Endothelial cell of umbilical vein (primary cell): ENCODE measurements at regions not wholly inside any gene's neighbourhood (a gene's known extent, or its start where the extent isn't known, plus 50 kb on each side); places are given as distances from the start of the nearest gene placed in this dataset.

Experiments
- BruUV-seq: library from RNA; stranded (reverse); fragments of 400-500 nt; replicated peaks from 2 replicates; lab custom pipeline; 2021; lab: Mats Ljungman, UMichigan
- CTCF ChIA-PET: fragments of 300-600, 350-600 bp; sonication (Branson Sonifier 250); formaldehyde crosslinking; loops from one replicate; lab custom pipeline; 2021; ENCODE audit warnings: antibody characterized with exemption, inconsistent platforms; lab: Charles Lee
- POLR2A ChIA-PET: fragments of 300-600, 350-600 bp; sonication (Branson Sonifier 250); formaldehyde crosslinking; loops from one replicate; lab custom pipeline; 2021; ENCODE audit warnings: antibody characterized with exemption, inconsistent platforms; lab: Charles Lee
- DNase-seq: peaks from one replicate; pipeline ENCODE4 v3.0.0-alpha.2; 2011; ENCODE audit warnings: low read depth, low spot score
- FAIRE-seq: peaks from 2 replicates; lab custom pipeline; 2011; peaks lifted over from hg19 to GRCh38; lab: Jason Lieb, UNC
- H2AFZ ChIP-seq: 2 replicates; pipeline ENCODE4 v1.6.0; 2012; ENCODE audit warnings: low read depth, low read length, control low read depth, inconsistent platforms
- H3K27ac ChIP-seq: 2 replicates; pipeline ENCODE4 v1.5.1; 2011; ENCODE audit warnings: low read depth, mild to moderate bottlenecking, control low read depth, low read length, moderate library complexity; ENCODE audit not compliant: insufficient read depth
- H3K27me3 ChIP-seq, 2 experiments: 2 replicates each; pipeline versions ENCODE4 v1.6.0 to v1.6.1; 2011; ENCODE audit warnings: low read length in 2 of 2, mixed read lengths in 1 of 2; ENCODE audit not compliant: control insufficient read depth in 2 of 2, insufficient read depth in 2 of 2
- H3K36me3 ChIP-seq, 2 experiments: 2 replicates in 1 of 2; 3 replicates in 1 of 2; pipeline ENCODE4 v1.5.1; 2011; ENCODE audit warnings: low read length in 2 of 2, mild to moderate bottlenecking in 1 of 2, moderate library complexity in 1 of 2; ENCODE audit not compliant: control insufficient read depth in 2 of 2, insufficient read depth in 2 of 2; ENCODE audit errors: extremely low read depth in 1 of 2
- H3K4me1 ChIP-seq: 3 replicates; pipeline ENCODE4 v1.5.1; 2011; ENCODE audit warnings: mild to moderate bottlenecking, low read length; ENCODE audit not compliant: control insufficient read depth, insufficient read depth; ENCODE audit errors: extremely low read depth
- H3K4me2 ChIP-seq: 2 replicates; pipeline ENCODE4 v1.6.1; 2011; ENCODE audit warnings: low read length, control low read depth, mixed read lengths; ENCODE audit not compliant: insufficient read depth
- H3K4me3 ChIP-seq, 3 experiments: fragments of 200-600 bp in 1 of 3; sonication (generic), shearing (Covaris generic) in 1 of 3; replicated peaks in 1 of 3; 2 replicates each; pipeline ENCODE4 v1.5.1; 2011 to 2016; ENCODE audit warnings: control low read depth in 3 of 3, low read length in 3 of 3, mild to moderate bottlenecking in 2 of 3, inconsistent platforms in 1 of 3, low read depth in 1 of 3, moderate library complexity in 1 of 3; ENCODE audit not compliant: insufficient read depth in 1 of 3
- H3K79me2 ChIP-seq: 2 replicates; pipeline ENCODE4 v1.6.0; 2012; ENCODE audit warnings: low read length, inconsistent platforms; ENCODE audit not compliant: control insufficient read depth, insufficient read depth
- H3K9ac ChIP-seq: replicated peaks from 2 replicates; pipeline ENCODE3; 2011; ENCODE audit warnings: low read length, control low read depth; ENCODE audit not compliant: insufficient read depth; ENCODE audit errors: extremely low read depth
- H3K9me1 ChIP-seq: replicated peaks from 3 replicates; pipeline ENCODE4 v1.6.0; 2011; ENCODE audit warnings: mild to moderate bottlenecking, low read length; ENCODE audit not compliant: control insufficient read depth, insufficient read depth; ENCODE audit errors: extremely low read depth
- H3K9me3 ChIP-seq: replicated peaks from 2 replicates; pipeline ENCODE4 v1.5.1; 2012; ENCODE audit warnings: low read length, inconsistent platforms; ENCODE audit not compliant: control insufficient read depth, insufficient read depth
- H4K20me1 ChIP-seq: replicated peaks from 2 replicates; pipeline ENCODE3; 2011; ENCODE audit warnings: mild to moderate bottlenecking, low read length; ENCODE audit not compliant: control insufficient read depth, insufficient read depth; ENCODE audit errors: extremely low read depth
- GATA2 ChIP-seq: IDR thresholded peaks from 2 replicates; pipeline ENCODE4 v1.7.0; 2011; ENCODE audit warnings: low read depth, mild to moderate bottlenecking, moderate library complexity, mixed read lengths, low read length; ENCODE audit not compliant: insufficient read length, insufficient read depth
- POLR2A ChIP-seq: IDR thresholded peaks from 2 replicates; pipeline ENCODE4 v1.6.1; 2012; ENCODE audit warnings: low read depth, mild to moderate bottlenecking, control low read depth, low read length
- dilution Hi-C: fragments of 300-500 bp; cut with MboI; formaldehyde crosslinking; loops from one replicate; pipeline ENCODE4 v1.15.0; 2019; ENCODE audit warnings: low sequenced_read_pairs; ENCODE audit not compliant: extremely low pct_ligation_motif_present
- intact Hi-C: fragments of 100-400 bp; cut with micrococcal nuclease; formaldehyde crosslinking; loops from one replicate; pipeline ENCODE4 v1.10.0; 2022
- TF ChIP-seq, protein P1 (sequence below), 2 donors: IDR thresholded peaks; 1 replicate in 1 of 2; 2 replicates in 1 of 2; pipeline ENCODE4 v1.5.1; 2011; ENCODE audit warnings: low read length in 2 of 2, mild to moderate bottlenecking in 2 of 2, moderate library complexity in 2 of 2, control low read depth in 1 of 2, inconsistent platforms in 1 of 2, low read depth in 1 of 2; ENCODE audit not compliant: insufficient read depth in 1 of 2; ENCODE audit errors: extremely low read depth in 1 of 2

DNA sequence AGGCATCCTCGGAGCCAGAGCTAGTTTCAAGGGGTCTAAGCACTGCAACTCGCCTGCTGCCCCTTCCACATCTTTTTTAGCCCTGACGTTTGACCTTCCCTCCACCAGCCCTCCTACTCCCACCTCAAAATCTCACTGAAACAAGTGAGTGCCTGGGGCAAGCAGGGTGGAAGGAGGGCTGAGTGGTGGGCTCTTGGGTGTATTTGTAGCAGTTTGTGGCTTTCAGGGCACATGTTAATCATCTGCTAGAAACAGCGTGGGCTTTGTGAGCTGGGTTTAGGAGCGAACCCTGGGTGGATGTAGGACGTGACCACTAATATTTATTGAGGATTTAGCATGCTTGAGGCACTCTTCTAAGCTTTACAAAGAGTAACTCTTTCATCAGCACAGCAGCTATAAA, 390.3 kb downstream of the GRIN2B start:
- DNase-seq = no peak
- Histone ChIP-seq H3K4me1 (no peaks in the 10 kb centered on the region), H3K79me2 (no peaks in the 10 kb centered on the region), H3K9ac (no peak overlapping the region), H3K4me2 (no peak overlapping the region), H3K9me1 (no peaks in the 10 kb centered on the region), H3K27ac (no peak overlapping the region), H2AFZ (no peak overlapping the region), H3K9me3 (no peaks in the 10 kb centered on the region), H4K20me1 (no peaks in the 10 kb centered on the region), H3K27me3 (no peaks in the 10 kb centered on the region), H3K36me3 (no peaks in the 10 kb centered on the region), H3K4me3 (no peak overlapping the region)
- ChIA-PET CTCF (no interaction called here), POLR2A (no interaction called here)
- intact Hi-C loops = no loop called here
- BruUV-seq = no TSS peak
- TF ChIP-seq POLR2A (no peak), GATA2 (no peak)
- dilution Hi-C loops = no loop called here
- no peak for FAIRE-seq

DNA sequence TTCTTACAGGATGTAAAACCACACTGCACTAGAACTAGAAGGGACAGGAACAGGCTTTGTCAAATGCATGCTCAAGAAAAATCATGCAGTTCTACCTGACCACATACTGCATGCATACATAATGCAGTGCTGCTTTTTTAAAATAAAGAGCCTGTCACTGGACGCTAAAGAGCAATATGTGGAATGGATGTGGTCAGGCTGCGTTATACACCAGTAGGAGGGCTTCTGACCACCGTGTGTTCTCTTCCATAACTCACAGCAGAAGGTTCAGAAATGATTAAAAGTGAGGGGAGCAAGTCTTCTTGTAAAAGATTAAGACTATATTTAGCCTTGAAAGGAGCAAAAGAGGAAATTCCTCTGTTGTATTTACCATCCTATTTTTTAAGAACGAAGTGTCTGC, 392.0 kb downstream of the EMP1 start:
- CTCF ChIA-PET = no interaction called here
- Histone ChIP-seq H3K9ac (no peak overlapping the region), H3K4me2 (no peak overlapping the region), H3K27me3 (no peaks in the 10 kb centered on the region), H4K20me1 (no peaks in the 10 kb centered on the region), H3K36me3 (no peaks in the 10 kb centered on the region), H2AFZ (no peak overlapping the region), H3K4me3 (no peak overlapping the region), H3K9me1 (no peaks in the 10 kb centered on the region), H3K27ac (no peak overlapping the region), H3K79me2 (no peaks in the 10 kb centered on the region), H3K4me1 (no peaks in the 10 kb centered on the region), H3K9me3 (no peaks in the 10 kb centered on the region)
- POLR2A ChIA-PET = no interaction called here
- dilution Hi-C loops (no loop called here), intact Hi-C loops (no loop called here)
- TF ChIP-seq, protein P1, sequence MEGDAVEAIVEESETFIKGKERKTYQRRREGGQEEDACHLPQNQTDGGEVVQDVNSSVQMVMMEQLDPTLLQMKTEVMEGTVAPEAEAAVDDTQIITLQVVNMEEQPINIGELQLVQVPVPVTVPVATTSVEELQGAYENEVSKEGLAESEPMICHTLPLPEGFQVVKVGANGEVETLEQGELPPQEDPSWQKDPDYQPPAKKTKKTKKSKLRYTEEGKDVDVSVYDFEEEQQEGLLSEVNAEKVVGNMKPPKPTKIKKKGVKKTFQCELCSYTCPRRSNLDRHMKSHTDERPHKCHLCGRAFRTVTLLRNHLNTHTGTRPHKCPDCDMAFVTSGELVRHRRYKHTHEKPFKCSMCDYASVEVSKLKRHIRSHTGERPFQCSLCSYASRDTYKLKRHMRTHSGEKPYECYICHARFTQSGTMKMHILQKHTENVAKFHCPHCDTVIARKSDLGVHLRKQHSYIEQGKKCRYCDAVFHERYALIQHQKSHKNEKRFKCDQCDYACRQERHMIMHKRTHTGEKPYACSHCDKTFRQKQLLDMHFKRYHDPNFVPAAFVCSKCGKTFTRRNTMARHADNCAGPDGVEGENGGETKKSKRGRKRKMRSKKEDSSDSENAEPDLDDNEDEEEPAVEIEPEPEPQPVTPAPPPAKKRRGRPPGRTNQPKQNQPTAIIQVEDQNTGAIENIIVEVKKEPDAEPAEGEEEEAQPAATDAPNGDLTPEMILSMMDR (IDR thresholded peaks at IDR 0.05; ENCODE audit: extremely low read depth in 1 of 2, insufficient read depth in 1 of 2, low read depth in 1 of 2, low read length in 2 of 2) = no peak
- TF ChIP-seq GATA2 = no peak
- FAIRE-seq (no peak), DNase-seq (no peak)
- no TSS peak for BruUV-seq
